H1 (cell line): ENCODE measurements at regions not wholly inside any gene's neighbourhood (a gene's known extent, or its start where the extent isn't known, plus 50 kb on each side); places are given as distances from the start of the nearest gene placed in this dataset.

Experiments
- CHD2 ChIP-seq: IDR thresholded peaks from 2 replicates; pipeline ENCODE4 v1.6.1; 2012; ENCODE audit warnings: low read length, improper control_type of control experiment
- MAFK ChIP-seq: IDR thresholded peaks from 2 replicates; pipeline ENCODE4 v1.6.1; 2012; ENCODE audit warnings: low read depth, mild to moderate bottlenecking, improper control_type of control experiment, low read length
- NANOG ChIP-seq: IDR thresholded peaks from 2 replicates; pipeline ENCODE4 v1.6.1; 2011; ENCODE audit warnings: low read length, low read depth, mild to moderate bottlenecking, inconsistent platforms; ENCODE audit not compliant: insufficient read depth, poor library complexity, severe bottlenecking
- RXRA ChIP-seq: IDR thresholded peaks from 2 replicates; pipeline ENCODE4 v1.6.1; 2011; ENCODE audit warnings: low read depth, mild to moderate bottlenecking, low read length, moderate library complexity; ENCODE audit not compliant: insufficient read depth
- TF ChIP-seq, protein P1 (sequence below): IDR thresholded peaks from 2 replicates; pipeline ENCODE4 v1.6.1; 2011; ENCODE audit warnings: low read length, improper control_type of control experiment

- TF ChIP-seq, protein P1, sequence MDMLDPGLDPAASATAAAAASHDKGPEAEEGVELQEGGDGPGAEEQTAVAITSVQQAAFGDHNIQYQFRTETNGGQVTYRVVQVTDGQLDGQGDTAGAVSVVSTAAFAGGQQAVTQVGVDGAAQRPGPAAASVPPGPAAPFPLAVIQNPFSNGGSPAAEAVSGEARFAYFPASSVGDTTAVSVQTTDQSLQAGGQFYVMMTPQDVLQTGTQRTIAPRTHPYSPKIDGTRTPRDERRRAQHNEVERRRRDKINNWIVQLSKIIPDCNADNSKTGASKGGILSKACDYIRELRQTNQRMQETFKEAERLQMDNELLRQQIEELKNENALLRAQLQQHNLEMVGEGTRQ: no peak
- TF ChIP-seq RXRA (no peak), MAFK (no peak), NANOG (no peak), CHD2 (no peak)
These were observed 328.2 kb upstream of the COL3A1 start (continued) for GRCh38 chr2:188645986-188646385.
